ENCODE measurements at regions not wholly inside any gene's neighbourhood (a gene's known extent, or its start where the extent isn't known, plus 50 kb on each side); places are given as distances from the start of the nearest gene placed in this dataset.

GRCh38 chr3:184636741-184637316 lies 75.0 kb downstream of the MAGEF1 start:
- TF ChIP-seq CTCF (IDR thresholded peaks at IDR 0.05): no peak
- intact Hi-C loops (cut with DNase I): no loop called here
- Histone ChIP-seq H3K9me3 (no peaks in the 10 kb centered on the region), H3K4me1 (no peaks in the 10 kb centered on the region), H3K4me3 (no peak overlapping the region), H3K27me3 (ENCODE audit: low read depth) (peaks cover 6% of the 10 kb centered on the region), H3K36me3 (no peaks in the 10 kb centered on the region), H3K27ac (no peak overlapping the region)
- ATAC-seq (no peak), DNase-seq (no peak)

GRCh38 chr3:184635774-184636173 lies 74.2 kb downstream of the EPHB3 start:
- intact Hi-C loops (cut with DNase I): no loop called here
- Histone ChIP-seq H3K4me1 (no peaks in the 10 kb centered on the region), H3K9me3 (no peaks in the 10 kb centered on the region), H3K4me3 (no peak overlapping the region), H3K36me3 (no peaks in the 10 kb centered on the region), H3K27me3 (ENCODE audit: low read depth) (peaks cover 6% of the 10 kb centered on the region), H3K27ac (no peak overlapping the region)
- DNase-seq (no peak), ATAC-seq (no peak)
- no peak for TF ChIP-seq CTCF (IDR thresholded peaks at IDR 0.05)

DNA sequence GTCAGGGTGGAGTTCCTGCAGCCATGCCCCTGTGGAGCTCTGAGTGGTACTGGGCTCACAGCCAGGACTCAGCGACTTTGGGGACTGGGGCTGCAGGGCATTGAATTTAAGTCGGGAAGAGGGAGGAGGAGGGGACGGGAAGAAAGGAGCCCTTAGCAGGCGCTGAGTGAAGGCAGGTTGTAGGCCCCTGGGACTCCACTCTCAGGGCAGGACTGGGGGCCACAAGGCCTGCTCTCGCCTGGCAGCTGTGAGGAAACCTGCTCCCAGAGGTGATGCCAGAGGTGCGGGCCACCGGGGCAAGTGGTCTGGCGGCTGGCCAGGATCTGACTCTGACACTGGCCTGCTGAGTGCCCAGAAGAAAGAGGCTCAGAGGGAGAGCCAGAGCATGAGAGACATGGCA lies 73.5 kb downstream of the EPHB3 start:
- Histone ChIP-seq H3K4me1 (no peaks in the 10 kb centered on the region), H3K36me3 (no peaks in the 10 kb centered on the region), H3K9me3 (no peaks in the 10 kb centered on the region), H3K27ac (no peak overlapping the region), H3K4me3 (no peak overlapping the region), H3K27me3 (ENCODE audit: low read depth) (peaks cover 6% of the 10 kb centered on the region)
- no peak for TF ChIP-seq CTCF (IDR thresholded peaks at IDR 0.05)
- ATAC-seq (peak; percentile 23 to 49), DNase-seq (peak; percentile 69)
- intact Hi-C loops (cut with DNase I): no loop called here

DNA sequence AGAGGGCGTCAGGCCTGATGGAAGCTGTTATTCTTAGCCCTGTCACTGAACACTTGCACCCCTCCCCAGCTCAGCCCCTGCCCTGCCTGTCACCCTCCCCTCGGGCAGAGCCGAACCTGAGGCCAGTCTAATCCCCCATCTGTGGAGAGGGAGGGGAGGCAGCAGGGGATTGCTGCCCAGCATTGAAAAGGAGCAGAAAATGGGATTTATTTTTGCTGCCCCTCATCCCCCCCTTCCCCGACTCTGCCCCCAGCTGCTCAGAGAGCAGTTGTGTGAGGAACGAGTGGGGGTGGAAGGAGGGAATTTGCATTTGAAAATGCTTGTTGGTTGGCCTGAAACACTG lies 71.6 kb downstream of the EPHB3 start:
- no peaks in the 10 kb centered on the region for H3K9me3 ChIP-seq
- H3K36me3 ChIP-seq: no peaks in the 10 kb centered on the region
- intact Hi-C loops (cut with DNase I): no loop called here
- no peaks in the 10 kb centered on the region for H3K4me1 ChIP-seq
- H3K27me3 ChIP-seq (ENCODE audit: low read depth): peaks cover 6% of the 10 kb centered on the region
- no peak overlapping the region for H3K4me3 ChIP-seq
- ATAC-seq: no peak
- H3K27ac ChIP-seq: no peak overlapping the region
- no peak for DNase-seq
- TF ChIP-seq CTCF (IDR thresholded peaks at IDR 0.05): no peak

DNA sequence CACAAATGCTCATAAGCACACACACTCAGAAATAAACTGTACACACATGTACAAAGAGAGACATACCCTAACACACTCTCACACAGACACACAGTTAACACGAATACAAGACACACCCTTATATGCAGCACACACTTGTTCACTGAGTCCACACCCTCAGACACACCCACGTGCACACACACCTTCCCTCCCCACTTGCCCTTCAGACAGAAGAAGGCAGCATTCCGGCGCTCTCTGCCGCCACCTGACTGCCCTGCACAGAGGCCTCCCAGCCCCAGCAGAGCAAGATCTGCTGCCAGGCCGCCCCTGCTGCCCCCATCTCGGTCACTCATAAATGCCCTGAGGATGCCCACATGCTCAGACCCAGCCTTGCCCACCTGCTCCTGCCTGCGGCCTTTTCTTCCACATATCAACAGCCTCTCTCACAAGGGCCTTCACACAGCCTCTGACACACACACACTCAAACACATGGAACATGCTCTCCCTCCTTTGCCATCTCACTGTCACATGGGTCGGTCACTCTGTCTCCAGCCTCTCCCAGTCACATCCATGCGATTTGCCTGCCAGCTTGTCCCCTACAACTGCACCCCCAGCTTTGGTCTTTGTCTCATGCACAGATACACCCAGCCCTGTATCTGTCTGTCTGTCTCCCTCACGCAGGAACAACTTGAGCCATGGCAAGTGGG lies 71.1 kb downstream of the EPHB3 start:
- ATAC-seq (peak; percentile 29 to 54), DNase-seq (no peak)
- Histone ChIP-seq H3K4me3 (no peak overlapping the region), H3K27me3 (ENCODE audit: low read depth) (peaks cover 6% of the 10 kb centered on the region), H3K9me3 (no peaks in the 10 kb centered on the region), H3K4me1 (no peaks in the 10 kb centered on the region), H3K36me3 (no peaks in the 10 kb centered on the region), H3K27ac (no peak overlapping the region)
- intact Hi-C loops (cut with DNase I): no loop called here
- TF ChIP-seq CTCF (IDR thresholded peaks at IDR 0.05): no peak

Data from lower lobe of right lung (tissue), 2 donors.